Fibroblast of villous mesenchyme (primary cell): ENCODE measurements at regions not wholly inside any gene's neighbourhood (a gene's known extent, or its start where the extent isn't known, plus 50 kb on each side); places are given as distances from the start of the nearest gene placed in this dataset.

ENCODE experiments used
- DNase-seq: peaks from one replicate; pipeline ENCODE4 v3.0.0-alpha.2; 2010; ENCODE audit warnings: low read depth
- H3K4me3 ChIP-seq: 2 replicates; pipeline ENCODE4 v1.5.1; 2011; ENCODE audit warnings: low read depth, mild to moderate bottlenecking, low read length
- CTCF ChIP-seq: IDR thresholded peaks from 2 replicates; pipeline ENCODE4 v1.5.1; 2012; ENCODE audit warnings: low read depth, mild to moderate bottlenecking, low read length; ENCODE audit not compliant: insufficient read depth

- DNase-seq = no peak
- no peak for TF ChIP-seq CTCF
- H3K4me3 ChIP-seq = no peak overlapping the region
These were observed 303.1 kb upstream of the GIMD1 start for GRCh38 chr4:106671716-106672115.

GRCh38 chr4:106670976-106671375 is 302.4 kb upstream of the GIMD1 start:
- DNase-seq = peak; percentile 90
- H3K4me3 ChIP-seq = no peak overlapping the region
- TF ChIP-seq CTCF = no peak

GRCh38 chr4:106659371-106659770 is 290.8 kb upstream of the GIMD1 start:
- H3K4me3 ChIP-seq = no peak overlapping the region
- DNase-seq = peak; percentile 67
- TF ChIP-seq CTCF = no peak

- H3K4me3 ChIP-seq = no peak overlapping the region
- no peak for DNase-seq
- no peak for TF ChIP-seq CTCF
These were observed 283.5 kb upstream of the GIMD1 start for GRCh38 chr4:106652095-106652494.

- peak; percentile 88 for DNase-seq
- TF ChIP-seq CTCF = no peak
- no peak overlapping the region for H3K4me3 ChIP-seq
These were observed 282.1 kb upstream of the GIMD1 start for GRCh38 chr4:106650701-106651100.

GRCh38 chr4:106647451-106647850 is 278.9 kb upstream of the GIMD1 start:
- no peak for DNase-seq
- H3K4me3 ChIP-seq = no peak overlapping the region
- no peak for TF ChIP-seq CTCF

GRCh38 chr4:106629268-106629625 is 260.7 kb upstream of the GIMD1 start:
- no peak overlapping the region for H3K4me3 ChIP-seq
- DNase-seq = no peak

More at GRCh38 chr4:106629268-106629625, 260.7 kb upstream of the GIMD1 start:
- TF ChIP-seq CTCF = no peak
